GM12872 (cell line): ENCODE measurements at regions not wholly inside any gene's neighbourhood (a gene's known extent, or its start where the extent isn't known, plus 50 kb on each side); places are given as distances from the start of the nearest gene placed in this dataset.

Experiments
- CTCF ChIP-seq: IDR thresholded peaks from 3 replicates; pipeline ENCODE4 v1.5.1; 2011; ENCODE audit warnings: low read depth, mild to moderate bottlenecking, low read length, moderate library complexity; ENCODE audit not compliant: insufficient read depth

GRCh38 chr18:77899972-77900754 is 650.5 kb downstream of the GALR1 start:
- peak; percentile 93 for TF ChIP-seq CTCF

GRCh38 chr18:77905011-77905410 is 655.4 kb downstream of the GALR1 start:
- no peak for TF ChIP-seq CTCF

- TF ChIP-seq CTCF: no peak
Measured at GRCh38 chr18:77905449-77906055, 655.9 kb downstream of the GALR1 start.

- TF ChIP-seq CTCF: no peak
Measured at GRCh38 chr18:77906103-77906892, 656.6 kb downstream of the GALR1 start.

- no peak for TF ChIP-seq CTCF
Measured at GRCh38 chr18:77910347-77910746, 660.7 kb downstream of the GALR1 start.

- TF ChIP-seq CTCF: no peak
Measured at GRCh38 chr18:77911971-77912605, 662.4 kb downstream of the GALR1 start.

- TF ChIP-seq CTCF: no peak
Measured at GRCh38 chr18:77918730-77919129, 669.1 kb downstream of the GALR1 start.
